KMS-11 (cell line): ENCODE measurements at regions not wholly inside any gene's neighbourhood (a gene's known extent, or its start where the extent isn't known, plus 50 kb on each side); places are given as distances from the start of the nearest gene placed in this dataset.

Source experiments
- H2AFZ ChIP-seq: fragments of 200-600 bp; sonication (generic); 2 replicates; pipeline ENCODE4 v1.6.1; 2016; ENCODE audit warnings: antibody characterized with exemption, mixed run types, low read depth
- H3K27ac ChIP-seq: fragments of 200-600 bp; sonication (generic); 2 replicates; pipeline ENCODE4 v1.6.1; 2016; ENCODE audit warnings: mild to moderate bottlenecking, mixed run types
- H3K27me3 ChIP-seq: fragments of 200-600 bp; sonication (generic); 2 replicates; pipeline ENCODE4 v1.6.1; 2017; ENCODE audit warnings: mild to moderate bottlenecking, low read depth, mixed run types, moderate library complexity; ENCODE audit not compliant: insufficient read depth
- H3K36me3 ChIP-seq: fragments of 200-600 bp; sonication (generic); 2 replicates; pipeline ENCODE4 v1.6.1; 2017; ENCODE audit warnings: mild to moderate bottlenecking, mixed run types; ENCODE audit not compliant: insufficient read depth
- H3K4me1 ChIP-seq: fragments of 200-600 bp; sonication (generic); 2 replicates; pipeline ENCODE4 v1.6.1; 2016; ENCODE audit warnings: mild to moderate bottlenecking, low read depth, mixed run types; ENCODE audit not compliant: poor library complexity, severe bottlenecking
- H3K4me2 ChIP-seq: fragments of 200-600 bp; sonication (generic); 2 replicates; pipeline ENCODE4 v1.7.0; 2016; ENCODE audit warnings: mild to moderate bottlenecking, mixed run types
- H3K4me3 ChIP-seq: fragments of 200-600 bp; sonication (generic); IDR thresholded peaks from 2 replicates; pipeline ENCODE4 v1.6.1; 2017; ENCODE audit warnings: low read depth, low read length, mixed read lengths; ENCODE audit not compliant: insufficient read depth
- H3K79me2 ChIP-seq: fragments of 200-600 bp; sonication (generic); 2 replicates; pipeline ENCODE4 v1.6.1; 2016; ENCODE audit warnings: low read depth, mixed run types; ENCODE audit not compliant: insufficient read depth
- H3K9ac ChIP-seq: fragments of 200-600 bp; sonication (generic); 2 replicates; pipeline ENCODE4 v1.6.1; 2016; ENCODE audit warnings: mild to moderate bottlenecking, mixed run types
- H4K20me1 ChIP-seq: fragments of 200-600 bp; sonication (generic); 2 replicates; pipeline ENCODE4 v1.6.1; 2016; ENCODE audit warnings: mild to moderate bottlenecking, mixed run types; ENCODE audit not compliant: insufficient read depth
- CTCF ChIP-seq: fragments of 200-600 bp; sonication (generic); conservative IDR thresholded peaks from 2 replicates; pipeline ENCODE4 v1.6.1; 2017; ENCODE audit warnings: low read depth, mild to moderate bottlenecking, antibody characterized with exemption, low read length, moderate library complexity, mixed read lengths

- no peaks in the 10 kb centered on the region for H3K79me2 ChIP-seq
- no peaks in the 10 kb centered on the region for H3K27me3 ChIP-seq
- no peak overlapping the region for H3K27ac ChIP-seq
- H4K20me1 ChIP-seq, result no peaks in the 10 kb centered on the region
- no peak overlapping the region for H2AFZ ChIP-seq
- TF ChIP-seq CTCF, result no peak
- H3K4me2 ChIP-seq, result no peak overlapping the region
- no peaks in the 10 kb centered on the region for H3K36me3 ChIP-seq
- no peak overlapping the region for H3K9ac ChIP-seq
- H3K4me3 ChIP-seq, result no peak overlapping the region
- no peaks in the 10 kb centered on the region for H3K4me1 ChIP-seq
These were observed 287.0 kb downstream of the EPHA4 start for GRCh38 chr2:221285148-221285547.

- Histone ChIP-seq H3K4me3 (no peak overlapping the region), H2AFZ (no peak overlapping the region), H3K36me3 (no peaks in the 10 kb centered on the region), H3K9ac (no peak overlapping the region), H3K27me3 (no peaks in the 10 kb centered on the region), H3K4me1 (no peaks in the 10 kb centered on the region), H4K20me1 (no peaks in the 10 kb centered on the region), H3K79me2 (no peaks in the 10 kb centered on the region), H3K27ac (no peak overlapping the region), H3K4me2 (no peak overlapping the region)
- TF ChIP-seq CTCF, result no peak
These were observed 285.7 kb downstream of the EPHA4 start for GRCh38 chr2:221286406-221286805.

GRCh38 chr2:221289389-221289788 is 282.7 kb downstream of the EPHA4 start:
- no peaks in the 10 kb centered on the region for H3K36me3 ChIP-seq
- H3K27ac ChIP-seq, result no peak overlapping the region
- H3K27me3 ChIP-seq, result no peaks in the 10 kb centered on the region
- H4K20me1 ChIP-seq, result no peaks in the 10 kb centered on the region
- H3K79me2 ChIP-seq, result no peaks in the 10 kb centered on the region
- H3K9ac ChIP-seq, result no peak overlapping the region
- no peak for TF ChIP-seq CTCF
- no peak overlapping the region for H3K4me3 ChIP-seq
- H3K4me1 ChIP-seq, result no peaks in the 10 kb centered on the region
- H2AFZ ChIP-seq, result no peak overlapping the region
- no peak overlapping the region for H3K4me2 ChIP-seq

- TF ChIP-seq CTCF, result no peak
- H3K27me3 ChIP-seq, result no peaks in the 10 kb centered on the region
- H3K4me1 ChIP-seq, result no peaks in the 10 kb centered on the region
- no peak overlapping the region for H3K27ac ChIP-seq
- no peak overlapping the region for H3K9ac ChIP-seq
- H3K4me2 ChIP-seq, result no peak overlapping the region
- no peak overlapping the region for H3K4me3 ChIP-seq
- no peaks in the 10 kb centered on the region for H3K36me3 ChIP-seq
- H4K20me1 ChIP-seq, result no peaks in the 10 kb centered on the region
- H2AFZ ChIP-seq, result no peak overlapping the region
- no peaks in the 10 kb centered on the region for H3K79me2 ChIP-seq
These were observed 282.3 kb downstream of the EPHA4 start for GRCh38 chr2:221289846-221290245.
